ENCODE measurements at regions not wholly inside any gene's neighbourhood (a gene's known extent, or its start where the extent isn't known, plus 50 kb on each side); places are given as distances from the start of the nearest gene placed in this dataset.

DNA sequence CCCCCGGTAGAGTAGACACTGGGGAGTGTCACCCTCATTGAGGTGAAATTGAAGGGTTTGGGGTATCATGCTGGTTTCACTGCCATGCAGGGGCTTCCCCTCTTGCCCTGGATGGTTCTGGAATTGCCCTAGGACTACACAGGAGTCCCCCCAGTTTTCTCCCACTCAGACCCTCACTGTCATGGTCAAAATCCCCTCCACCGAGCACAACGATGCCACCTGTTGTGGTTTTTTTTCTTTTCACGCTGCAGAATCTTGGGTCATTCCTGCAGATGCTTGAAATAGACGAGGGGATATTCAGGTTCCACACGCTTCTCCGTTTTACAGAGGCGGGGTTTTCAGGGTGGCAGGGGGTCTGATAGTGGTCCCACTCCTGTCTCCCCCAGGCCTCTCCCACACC lies 255.6 kb downstream of the ENGASE start:
- TF ChIP-seq, protein P1, sequence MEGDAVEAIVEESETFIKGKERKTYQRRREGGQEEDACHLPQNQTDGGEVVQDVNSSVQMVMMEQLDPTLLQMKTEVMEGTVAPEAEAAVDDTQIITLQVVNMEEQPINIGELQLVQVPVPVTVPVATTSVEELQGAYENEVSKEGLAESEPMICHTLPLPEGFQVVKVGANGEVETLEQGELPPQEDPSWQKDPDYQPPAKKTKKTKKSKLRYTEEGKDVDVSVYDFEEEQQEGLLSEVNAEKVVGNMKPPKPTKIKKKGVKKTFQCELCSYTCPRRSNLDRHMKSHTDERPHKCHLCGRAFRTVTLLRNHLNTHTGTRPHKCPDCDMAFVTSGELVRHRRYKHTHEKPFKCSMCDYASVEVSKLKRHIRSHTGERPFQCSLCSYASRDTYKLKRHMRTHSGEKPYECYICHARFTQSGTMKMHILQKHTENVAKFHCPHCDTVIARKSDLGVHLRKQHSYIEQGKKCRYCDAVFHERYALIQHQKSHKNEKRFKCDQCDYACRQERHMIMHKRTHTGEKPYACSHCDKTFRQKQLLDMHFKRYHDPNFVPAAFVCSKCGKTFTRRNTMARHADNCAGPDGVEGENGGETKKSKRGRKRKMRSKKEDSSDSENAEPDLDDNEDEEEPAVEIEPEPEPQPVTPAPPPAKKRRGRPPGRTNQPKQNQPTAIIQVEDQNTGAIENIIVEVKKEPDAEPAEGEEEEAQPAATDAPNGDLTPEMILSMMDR (conservative IDR thresholded peaks at IDR 0.05 in 1 of 2, IDR thresholded peaks at IDR 0.05 in 1 of 2; ENCODE audit: extremely low read depth in 1 of 2, insufficient read depth in 1 of 2, low read depth in 1 of 2, low read length in 2 of 2), result no peak
- TF ChIP-seq EZH2 (IDR thresholded peaks at IDR 0.05; ENCODE audit: borderline replicate concordance, low read length), result no peak

Data from mammary epithelial cell (primary cell).